ENCODE measurements at regions not wholly inside any gene's neighbourhood (a gene's known extent, or its start where the extent isn't known, plus 50 kb on each side); places are given as distances from the start of the nearest gene placed in this dataset.

DNA sequence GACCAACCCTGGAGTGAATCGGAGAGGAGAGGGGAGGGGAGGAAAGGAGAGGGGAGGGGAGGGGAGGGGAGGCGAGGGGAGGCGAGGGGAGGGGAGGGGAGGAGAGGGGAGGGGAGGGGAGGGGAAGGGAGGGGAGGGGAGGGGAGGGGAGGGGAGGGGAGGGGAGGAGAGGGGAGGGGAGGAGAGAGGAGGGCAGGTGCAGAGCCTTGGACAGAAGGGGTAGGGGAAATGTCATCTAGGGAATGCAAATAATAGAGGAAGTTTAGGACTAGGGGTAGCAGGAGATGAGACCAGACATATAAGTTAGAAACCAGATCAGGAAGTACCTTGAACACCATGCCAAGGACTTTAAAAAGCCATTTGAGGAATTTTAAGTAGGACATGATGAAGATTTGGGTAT lies 119.8 kb downstream of the RBFOX3 start:
- no peak for DNase-seq (ENCODE audit: low spot score in 2 of 2, unreplicated experiment in 2 of 2)
- Mint-ChIP-seq H3K4me1 (no peaks in the 10 kb centered on the region), H3K27me3 (ENCODE audit: low read depth) (peaks cover 56% of the 10 kb centered on the region), H3K27ac (no peak overlapping the region), H3K36me3 (no peaks in the 10 kb centered on the region), H3K4me3 (no peak overlapping the region), H3K9me3 (peaks cover 10% of the 10 kb centered on the region)
- TF ChIP-seq, protein P1, sequence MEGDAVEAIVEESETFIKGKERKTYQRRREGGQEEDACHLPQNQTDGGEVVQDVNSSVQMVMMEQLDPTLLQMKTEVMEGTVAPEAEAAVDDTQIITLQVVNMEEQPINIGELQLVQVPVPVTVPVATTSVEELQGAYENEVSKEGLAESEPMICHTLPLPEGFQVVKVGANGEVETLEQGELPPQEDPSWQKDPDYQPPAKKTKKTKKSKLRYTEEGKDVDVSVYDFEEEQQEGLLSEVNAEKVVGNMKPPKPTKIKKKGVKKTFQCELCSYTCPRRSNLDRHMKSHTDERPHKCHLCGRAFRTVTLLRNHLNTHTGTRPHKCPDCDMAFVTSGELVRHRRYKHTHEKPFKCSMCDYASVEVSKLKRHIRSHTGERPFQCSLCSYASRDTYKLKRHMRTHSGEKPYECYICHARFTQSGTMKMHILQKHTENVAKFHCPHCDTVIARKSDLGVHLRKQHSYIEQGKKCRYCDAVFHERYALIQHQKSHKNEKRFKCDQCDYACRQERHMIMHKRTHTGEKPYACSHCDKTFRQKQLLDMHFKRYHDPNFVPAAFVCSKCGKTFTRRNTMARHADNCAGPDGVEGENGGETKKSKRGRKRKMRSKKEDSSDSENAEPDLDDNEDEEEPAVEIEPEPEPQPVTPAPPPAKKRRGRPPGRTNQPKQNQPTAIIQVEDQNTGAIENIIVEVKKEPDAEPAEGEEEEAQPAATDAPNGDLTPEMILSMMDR (IDR thresholded peaks at IDR 0.05; ENCODE audit: unreplicated experiment) = no peak

DNA sequence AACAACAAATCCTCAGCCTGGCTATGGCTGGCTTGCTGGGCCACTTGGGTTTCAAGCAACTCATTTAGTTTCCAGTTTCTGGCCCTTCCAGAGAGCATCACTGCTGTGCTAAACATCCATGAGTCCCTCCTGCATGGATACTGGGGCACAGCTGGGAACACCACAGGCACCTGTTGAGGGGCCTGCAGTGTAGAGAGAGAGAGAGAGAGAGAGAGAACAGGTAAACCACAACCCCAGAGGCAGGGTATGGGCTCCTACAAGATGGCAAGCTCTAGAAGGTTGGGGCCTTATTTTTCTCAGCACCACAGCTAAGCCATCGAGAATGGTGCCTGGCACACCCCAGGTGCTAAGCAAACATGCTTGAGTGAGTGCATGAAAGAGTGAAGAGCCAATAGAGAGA lies 120.3 kb downstream of the RBFOX3 start:
- TF ChIP-seq, protein P1 (IDR thresholded peaks at IDR 0.05; ENCODE audit: unreplicated experiment) = no peak
- H3K36me3 Mint-ChIP-seq = no peaks in the 10 kb centered on the region
- no peaks in the 10 kb centered on the region for H3K4me1 Mint-ChIP-seq
- no peak overlapping the region for H3K27ac Mint-ChIP-seq
- no peak overlapping the region for H3K4me3 Mint-ChIP-seq
- DNase-seq (ENCODE audit: low spot score in 2 of 2, unreplicated experiment in 2 of 2) = no peak
- peaks cover 10% of the 10 kb centered on the region for H3K9me3 Mint-ChIP-seq
- peaks cover 57% of the 10 kb centered on the region for H3K27me3 Mint-ChIP-seq (ENCODE audit: low read depth)

DNA sequence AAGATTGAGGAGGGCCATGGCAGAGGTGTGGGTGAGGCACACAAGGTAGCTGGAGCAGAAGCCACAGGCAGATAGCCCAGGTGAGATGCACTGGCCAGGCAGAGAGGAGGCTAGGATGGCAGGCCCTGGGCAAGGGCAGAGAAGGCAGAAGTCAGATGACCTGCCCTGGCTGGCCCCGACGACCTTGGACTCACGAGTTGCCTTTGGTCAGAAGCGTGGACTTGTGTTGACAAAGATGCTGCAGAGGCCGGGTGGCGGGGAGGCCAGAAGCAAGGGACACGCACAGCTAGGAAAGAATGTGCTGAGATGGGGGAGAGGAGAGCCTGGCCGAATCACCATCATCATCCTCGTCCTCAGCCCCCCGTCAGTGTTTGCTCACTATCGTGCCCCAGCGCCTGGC lies 123.7 kb downstream of the RBFOX3 start:
- H3K27me3 Mint-ChIP-seq (ENCODE audit: low read depth) = peaks cover 74% of the 10 kb centered on the region
- peaks cover 11% of the 10 kb centered on the region for H3K4me1 Mint-ChIP-seq
- no peaks in the 10 kb centered on the region for H3K36me3 Mint-ChIP-seq
- H3K4me3 Mint-ChIP-seq = no peak overlapping the region
- no peak overlapping the region for H3K27ac Mint-ChIP-seq
- no peaks in the 10 kb centered on the region for H3K9me3 Mint-ChIP-seq
- TF ChIP-seq, protein P1 (IDR thresholded peaks at IDR 0.05; ENCODE audit: unreplicated experiment) = no peak
- no peak for DNase-seq (ENCODE audit: low spot score in 2 of 2, unreplicated experiment in 2 of 2)

DNA sequence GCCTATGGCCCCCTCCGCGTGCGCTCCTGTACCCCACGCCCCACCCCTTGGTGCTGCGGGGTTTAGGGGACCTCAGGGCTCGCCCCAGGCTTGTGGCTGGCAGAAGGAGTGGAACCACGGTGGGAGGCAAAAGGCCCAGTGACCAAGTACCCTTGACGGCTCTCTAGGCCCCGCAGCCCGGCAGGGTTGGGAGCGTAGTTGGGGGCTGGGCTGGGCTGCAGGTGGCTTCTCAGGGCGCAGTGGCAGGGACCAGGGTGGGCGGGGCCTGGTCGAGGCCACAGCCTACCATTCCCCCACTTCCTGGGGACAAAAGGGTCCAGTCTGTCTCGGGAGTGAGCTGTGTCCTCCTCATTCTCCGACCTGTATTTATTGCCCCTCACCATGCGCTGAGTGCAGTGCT lies 124.9 kb downstream of the RBFOX3 start:
- TF ChIP-seq, protein P1 (IDR thresholded peaks at IDR 0.05; ENCODE audit: unreplicated experiment) = no peak
- peaks cover 11% of the 10 kb centered on the region for H3K4me1 Mint-ChIP-seq
- no peaks in the 10 kb centered on the region for H3K36me3 Mint-ChIP-seq
- no peak overlapping the region for H3K4me3 Mint-ChIP-seq
- DNase-seq (ENCODE audit: low spot score in 2 of 2, unreplicated experiment in 2 of 2) = no peak
- peaks cover 79% of the 10 kb centered on the region for H3K27me3 Mint-ChIP-seq (ENCODE audit: low read depth)
- no peaks in the 10 kb centered on the region for H3K9me3 Mint-ChIP-seq
- H3K27ac Mint-ChIP-seq = no peak overlapping the region

DNA sequence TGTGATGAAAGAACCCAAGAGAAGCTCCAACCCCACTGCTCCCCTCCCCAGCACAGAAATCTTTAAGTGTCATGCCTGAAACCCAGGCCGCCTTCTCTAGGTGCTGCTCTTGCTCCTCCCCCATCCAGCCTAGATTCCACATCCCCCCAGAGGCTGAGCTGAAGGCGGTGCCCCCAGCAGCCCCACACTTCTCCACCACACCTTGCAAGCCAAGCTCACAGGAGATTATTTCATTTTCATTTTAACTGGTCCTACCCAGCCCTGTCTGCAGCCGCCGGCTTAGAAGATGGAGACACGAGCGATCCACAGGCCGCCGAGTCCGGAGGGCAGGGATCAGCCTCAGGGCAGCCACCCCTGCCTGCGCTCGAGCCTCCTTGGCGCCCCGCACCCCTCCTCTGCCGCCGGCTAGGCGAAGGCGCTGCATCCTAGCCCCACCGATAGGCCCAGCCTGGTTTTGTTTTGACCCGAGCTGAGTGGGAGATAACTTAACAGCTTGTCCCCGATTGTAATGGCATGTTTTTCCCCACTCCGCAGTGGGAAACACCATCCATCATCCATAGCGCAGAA lies 125.3 kb downstream of the RBFOX3 start:
- Mint-ChIP-seq H3K36me3 (no peaks in the 10 kb centered on the region), H3K4me3 (no peak overlapping the region), H3K27me3 (ENCODE audit: low read depth) (peaks cover 81% of the 10 kb centered on the region), H3K9me3 (no peaks in the 10 kb centered on the region), H3K4me1 (peaks cover 11% of the 10 kb centered on the region), H3K27ac (no peak overlapping the region)
- DNase-seq (ENCODE audit: low spot score in 2 of 2, unreplicated experiment in 2 of 2) = no peak
- TF ChIP-seq, protein P1 (IDR thresholded peaks at IDR 0.05; ENCODE audit: unreplicated experiment) = no peak
